ENCODE measurements at regions not wholly inside any gene's neighbourhood (a gene's known extent, or its start where the extent isn't known, plus 50 kb on each side); places are given as distances from the start of the nearest gene placed in this dataset.

- no peaks in the 10 kb centered on the region for H3K36me3 ChIP-seq
- no peaks in the 10 kb centered on the region for H3K4me1 ChIP-seq
- no peak overlapping the region for H3K9ac ChIP-seq (ENCODE audit: low read depth in 2 of 2, low read length in 2 of 2)
- DNase-seq = no peak
- no peaks in the 10 kb centered on the region for H3K27me3 ChIP-seq
- intact Hi-C loops (cut with DNase I) = no loop called here
- H3K4me3 ChIP-seq = no peak overlapping the region
- TF ChIP-seq CTCF (IDR thresholded peaks at IDR 0.05) = no peak
- H3K27ac ChIP-seq = no peak overlapping the region
- no peaks in the 10 kb centered on the region for H3K9me3 ChIP-seq
Measured at GRCh38 chr15:93612953-93613352, 523.9 kb upstream of the RGMA start.

GRCh38 chr15:93610944-93611343 is 521.9 kb upstream of the RGMA start:
- H3K4me3 ChIP-seq = no peak overlapping the region
- TF ChIP-seq CTCF (IDR thresholded peaks at IDR 0.05) = no peak
- no peak for DNase-seq
- no peaks in the 10 kb centered on the region for H3K36me3 ChIP-seq
- no peak overlapping the region for H3K9ac ChIP-seq (ENCODE audit: low read depth in 2 of 2, low read length in 2 of 2)
- no peaks in the 10 kb centered on the region for H3K4me1 ChIP-seq
- no peaks in the 10 kb centered on the region for H3K9me3 ChIP-seq
- no peaks in the 10 kb centered on the region for H3K27me3 ChIP-seq
- H3K27ac ChIP-seq = no peak overlapping the region
- intact Hi-C loops (cut with DNase I) = no loop called here

GRCh38 chr15:93608643-93609148 is 519.7 kb upstream of the RGMA start:
- Histone ChIP-seq H3K36me3 (no peaks in the 10 kb centered on the region), H3K4me1 (no peaks in the 10 kb centered on the region), H3K27ac (no peak overlapping the region), H3K4me3 (no peak overlapping the region), H3K9me3 (no peaks in the 10 kb centered on the region), H3K27me3 (no peaks in the 10 kb centered on the region), H3K9ac (ENCODE audit: low read depth in 2 of 2, low read length in 2 of 2) (no peak overlapping the region)
- intact Hi-C loops (cut with DNase I) = no loop called here
- TF ChIP-seq CTCF (IDR thresholded peaks at IDR 0.05) = no peak
- DNase-seq = no peak

- Histone ChIP-seq H3K9me3 (no peaks in the 10 kb centered on the region), H3K9ac (ENCODE audit: low read depth in 2 of 2, low read length in 2 of 2) (no peak overlapping the region), H3K4me1 (no peaks in the 10 kb centered on the region), H3K27ac (no peak overlapping the region), H3K4me3 (no peak overlapping the region), H3K36me3 (no peaks in the 10 kb centered on the region), H3K27me3 (no peaks in the 10 kb centered on the region)
- TF ChIP-seq CTCF (IDR thresholded peaks at IDR 0.05) = no peak
- intact Hi-C loops (cut with DNase I) = no loop called here
- DNase-seq = no peak
Measured at GRCh38 chr15:93603550-93603949, 514.5 kb upstream of the RGMA start.

- Histone ChIP-seq H3K9ac (ENCODE audit: low read depth in 2 of 2, low read length in 2 of 2) (no peak overlapping the region), H3K4me3 (no peak overlapping the region), H3K27me3 (no peaks in the 10 kb centered on the region), H3K9me3 (no peaks in the 10 kb centered on the region), H3K27ac (no peak overlapping the region), H3K36me3 (no peaks in the 10 kb centered on the region), H3K4me1 (no peaks in the 10 kb centered on the region)
- no peak for TF ChIP-seq CTCF (IDR thresholded peaks at IDR 0.05)
- intact Hi-C loops (cut with DNase I) = no loop called here
- no peak for DNase-seq
Measured at GRCh38 chr15:93587059-93587521, 498.1 kb upstream of the RGMA start.
